Stimulated activated CD4-positive, alpha-beta T cell treated with anti-CD3 and anti-CD28 coated beads, TNF-alpha, amount 100 ng/mL, for 1 hour (primary cell): ENCODE measurements at regions not wholly inside any gene's neighbourhood (a gene's known extent, or its start where the extent isn't known, plus 50 kb on each side); places are given as distances from the start of the nearest gene placed in this dataset.
"Not testable (repeated sequence)": the region's sequence is repeated elsewhere in the genome, so short reads cannot be mapped to it uniquely, and the experiment has no call there.

Source experiments
- DNase-seq, 3 donors: peaks; one replicate each; pipeline ENCODE4 v3.0.0-alpha.2; 2020; ENCODE audit warnings: low read depth in 3 of 3, low spot score in 1 of 3

- DNase-seq: no peak
Observed at GRCh38 chr3:82521657-82522056, 760.2 kb upstream of the GBE1 start.

DNA sequence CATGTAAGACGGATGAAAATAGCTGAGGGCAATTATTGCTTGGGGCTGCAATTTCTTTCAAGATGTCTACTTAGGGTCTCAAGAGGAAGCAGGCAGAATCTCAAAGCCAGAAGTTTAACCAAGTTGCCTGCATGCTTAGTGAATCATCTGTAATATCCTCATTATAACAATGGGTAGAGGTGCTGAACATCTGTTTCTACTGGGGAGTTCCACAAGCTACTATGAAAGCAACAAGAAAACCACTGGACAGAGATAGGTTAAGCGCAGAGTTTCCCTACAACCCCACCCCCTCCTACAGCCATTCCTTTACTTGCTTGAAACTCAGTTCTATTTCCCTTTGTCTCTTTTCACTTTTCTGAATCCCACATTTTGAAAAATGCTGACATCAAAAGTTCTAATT lies 759.4 kb upstream of the GBE1 start:
- DNase-seq: no peak

GRCh38 chr3:82509951-82510603 lies 748.6 kb upstream of the GBE1 start:
- DNase-seq: no peak

DNA sequence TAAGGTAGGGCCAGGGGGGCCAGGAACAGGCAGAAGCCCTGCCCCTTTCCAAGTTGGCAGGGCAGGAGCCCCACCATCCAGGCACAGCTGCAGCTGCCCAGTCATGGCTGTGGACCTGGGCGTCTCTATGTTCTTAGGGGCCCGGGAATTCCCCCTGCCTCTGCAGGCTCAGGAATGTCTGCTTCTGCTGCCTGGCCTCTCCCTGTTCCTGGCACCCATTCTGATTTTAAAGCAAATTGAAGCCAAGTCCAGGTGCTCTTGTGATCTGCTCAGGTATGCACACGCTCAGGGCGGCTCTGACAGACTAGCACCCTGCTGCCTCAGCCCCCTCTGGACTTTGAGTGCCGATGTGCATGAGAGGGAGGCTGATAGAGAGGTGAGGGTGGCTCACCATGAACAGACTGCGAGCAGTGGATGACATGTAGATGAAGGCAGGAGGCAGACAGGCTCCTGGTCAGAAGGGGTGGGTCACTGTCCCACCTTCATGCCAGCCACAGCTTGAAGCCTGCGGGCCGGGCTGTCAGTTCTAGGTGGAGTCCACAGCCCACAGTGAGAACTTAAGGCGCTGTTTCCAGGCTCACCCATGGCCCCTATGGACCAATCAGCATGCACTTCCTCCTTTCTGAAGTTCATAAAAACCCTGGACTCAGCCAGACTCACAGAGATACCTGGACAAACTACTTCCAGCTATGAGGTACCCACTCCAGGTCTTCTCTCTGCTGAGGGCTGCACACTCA lies 747.8 kb upstream of the GBE1 start:
- no peak for DNase-seq

DNA sequence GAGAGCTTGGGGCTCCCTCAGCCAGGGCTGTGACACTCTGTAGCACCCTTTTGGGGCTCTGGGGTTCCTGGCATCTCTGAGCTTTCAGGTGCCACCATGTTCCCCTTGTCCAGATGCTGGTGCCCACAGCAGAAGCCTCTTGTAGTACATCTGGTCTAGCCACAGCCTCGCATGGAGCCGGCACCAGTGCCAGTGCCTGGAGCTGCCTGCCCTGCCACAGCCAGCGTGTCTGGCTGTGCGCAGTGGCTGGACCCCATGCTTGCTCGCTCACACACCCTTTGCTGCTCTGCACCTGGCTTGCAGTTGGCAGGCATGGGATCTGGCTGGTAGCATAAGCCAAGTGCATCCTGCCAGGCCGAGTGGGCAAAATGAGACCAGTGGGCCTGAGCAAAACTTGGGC lies 744.8 kb upstream of the GBE1 start:
- DNase-seq: no peak

DNA sequence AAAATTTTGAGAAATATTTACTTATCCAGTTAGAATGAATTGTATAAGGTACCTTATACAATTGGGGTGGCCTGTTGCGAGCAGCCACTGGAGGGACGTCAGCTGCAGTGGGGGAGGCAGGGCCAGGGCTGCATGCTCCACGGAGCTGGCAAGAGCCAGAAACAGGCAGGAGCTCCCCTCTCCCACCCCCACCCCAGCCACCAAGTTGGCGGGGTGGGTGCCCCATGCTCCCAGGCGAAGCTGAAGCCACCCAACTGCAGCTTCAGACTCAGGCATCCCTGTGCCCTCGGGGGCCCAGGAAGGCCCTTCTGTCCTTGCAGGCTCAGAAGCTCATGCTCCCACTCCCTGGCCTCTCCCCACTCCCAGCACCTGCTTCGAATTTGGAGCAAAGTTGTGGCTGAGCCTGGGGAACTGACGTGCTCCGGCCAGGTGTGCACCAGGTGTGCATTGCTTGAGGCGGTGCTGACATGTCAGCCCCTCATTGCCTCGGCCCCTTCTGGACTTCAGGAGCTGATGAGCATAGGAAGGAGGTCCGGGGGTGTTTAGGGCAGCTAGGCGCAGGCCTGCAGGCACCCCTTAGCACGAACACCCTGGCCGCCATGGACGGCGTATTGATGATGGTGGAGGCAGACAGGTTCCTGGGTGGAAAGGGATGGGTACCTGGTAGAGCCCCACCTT lies 743.8 kb upstream of the GBE1 start:
- DNase-seq: no peak

GRCh38 chr3:82498186-82498585 lies 736.7 kb upstream of the GBE1 start:
- no peak for DNase-seq

GRCh38 chr3:82496890-82497560 lies 735.6 kb upstream of the GBE1 start:
- DNase-seq: no peak

GRCh38 chr3:82495655-82496054 lies 734.2 kb upstream of the GBE1 start:
- DNase-seq: no peak

DNA sequence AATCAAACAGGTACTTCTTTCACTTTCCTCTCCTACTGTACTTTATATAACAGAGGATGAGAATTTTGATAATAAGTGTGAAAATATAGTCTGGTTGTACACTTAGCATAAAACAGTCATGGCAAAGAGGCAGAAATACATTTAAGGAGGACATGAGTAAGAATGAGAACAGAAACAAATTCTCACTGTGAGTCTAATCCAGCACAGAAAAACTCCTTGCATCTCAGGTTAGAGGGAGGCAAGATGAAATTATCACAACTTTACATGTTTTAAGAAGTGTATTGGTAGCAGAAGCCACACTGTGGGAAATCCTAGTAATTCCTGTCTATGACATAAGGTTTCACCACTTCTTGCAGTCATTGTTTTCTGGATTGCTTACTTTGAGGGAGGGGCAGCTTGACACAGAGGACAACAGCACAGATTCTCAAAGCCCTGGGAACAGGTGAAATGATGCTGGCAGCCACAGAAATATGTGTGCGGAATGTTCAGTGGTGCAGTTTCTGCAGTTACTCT lies 733.6 kb upstream of the GBE1 start:
- no peak for DNase-seq

GRCh38 chr3:82493858-82494257 lies 732.4 kb upstream of the GBE1 start:
- no peak for DNase-seq

GRCh38 chr3:82475306-82475705 lies 713.9 kb upstream of the GBE1 start:
- DNase-seq: no peak

GRCh38 chr3:82474711-82475110 lies 713.3 kb upstream of the GBE1 start:
- DNase-seq: no peak

DNA sequence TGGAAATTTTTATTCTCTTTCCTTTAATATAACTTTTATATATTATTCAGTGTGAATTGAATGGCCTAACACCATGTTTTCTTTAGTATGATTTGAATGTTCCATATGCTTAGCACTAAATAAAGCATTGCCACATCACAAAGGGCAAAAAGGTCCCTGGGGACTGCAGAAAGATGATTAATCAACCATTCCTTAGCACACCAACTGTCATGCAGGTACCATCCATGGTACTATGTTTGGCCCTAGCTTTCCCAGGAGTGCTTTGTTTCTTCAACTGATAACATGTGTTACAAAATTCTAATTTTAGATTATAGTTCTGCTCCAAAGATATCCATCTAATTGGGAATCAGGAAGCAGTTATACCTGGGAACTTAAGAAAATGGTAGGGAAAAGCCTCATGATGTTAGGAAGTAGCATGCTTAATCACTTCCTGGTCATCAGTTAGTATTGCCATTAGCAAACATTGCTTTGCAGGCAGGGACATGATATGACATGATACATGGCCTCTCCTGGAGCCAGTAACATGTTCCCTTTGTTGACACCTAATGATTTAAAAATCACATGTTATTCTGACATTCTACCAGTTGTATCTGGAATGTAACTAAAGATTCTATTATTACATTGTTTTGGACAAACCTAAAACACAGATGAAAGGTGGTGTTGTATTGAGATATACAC lies 712.6 kb upstream of the GBE1 start:
- DNase-seq: no peak

DNA sequence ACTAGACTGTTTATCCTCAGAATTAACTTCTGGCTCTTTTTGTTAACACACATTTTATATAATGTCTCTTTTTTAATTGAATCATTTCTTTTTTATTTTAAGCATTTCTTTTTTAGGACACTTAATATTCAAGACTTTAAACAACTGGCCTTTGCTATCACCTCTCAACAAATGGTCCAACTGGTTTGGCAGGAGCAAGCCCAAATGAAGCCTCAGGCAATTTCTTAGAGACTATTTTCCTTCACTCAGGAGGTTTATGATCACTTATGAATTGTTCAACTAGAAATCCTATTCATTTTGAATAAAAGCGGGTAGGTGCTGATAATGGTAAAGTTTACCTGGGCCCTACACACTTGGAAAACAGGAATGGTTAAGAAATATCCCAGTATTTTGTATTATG lies 705.6 kb upstream of the GBE1 start:
- DNase-seq: no peak

- no peak for DNase-seq
Observed at GRCh38 chr3:82462977-82463376, 701.5 kb upstream of the GBE1 start.

- DNase-seq: no peak
Observed at GRCh38 chr3:82461049-82461889, 699.8 kb upstream of the GBE1 start.

- no peak for DNase-seq
Observed at GRCh38 chr3:82448320-82448719, 686.9 kb upstream of the GBE1 start.

GRCh38 chr3:82428821-82429220 lies 667.4 kb upstream of the GBE1 start:
- not testable (repeated sequence) for DNase-seq

DNA sequence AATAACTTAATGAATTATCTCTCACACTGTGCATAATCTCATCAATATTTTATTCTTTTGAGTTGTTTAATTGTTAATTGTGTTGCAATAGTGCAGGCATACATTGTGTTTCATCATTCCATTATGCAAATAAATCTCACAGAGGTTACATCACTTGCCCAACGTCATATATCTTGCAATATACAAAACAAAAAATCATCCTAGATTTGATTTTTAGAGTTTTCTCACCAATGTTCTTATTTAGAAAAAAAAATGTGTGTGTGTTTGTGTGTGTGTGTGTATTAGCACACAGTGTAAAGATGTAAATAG lies 662.5 kb upstream of the GBE1 start:
- DNase-seq: no peak
